ENCODE measurements at regions not wholly inside any gene's neighbourhood (a gene's known extent, or its start where the extent isn't known, plus 50 kb on each side); places are given as distances from the start of the nearest gene placed in this dataset.

GRCh38 chr15:31970007-31970406 lies 60.3 kb upstream of the CHRNA7 start:
- TF ChIP-seq EZH2 (IDR thresholded peaks at IDR 0.05; ENCODE audit: insufficient read depth, poor library complexity, severe bottlenecking) (no peak), EZH2phosphoT487 (IDR thresholded peaks at IDR 0.05; ENCODE audit: insufficient read depth, low read depth) (no peak)

All from GM23248 (cell line).